Vagina (tissue), 2 donors: ENCODE measurements at regions not wholly inside any gene's neighbourhood (a gene's known extent, or its start where the extent isn't known, plus 50 kb on each side); places are given as distances from the start of the nearest gene placed in this dataset.

Experiments
- CTCF ChIP-seq, 3 experiments: fragments of 450-650 bp in 2 of 3; fragments of 200-600 bp in 1 of 3; sonication (generic) in 1 of 3; IDR thresholded peaks; one replicate each; pipeline ENCODE4 v1.5.1; 2017 to 2019; ENCODE audit warnings: antibody characterized with exemption in 3 of 3, mild to moderate bottlenecking in 2 of 3, moderate library complexity in 2 of 3
- POLR2A ChIP-seq, 2 donors: fragments of 450-650 bp; IDR thresholded peaks; one replicate each; pipeline ENCODE4 v1.6.1; 2017; ENCODE audit warnings: antibody characterized with exemption in 2 of 2, mild to moderate bottlenecking in 2 of 2, moderate library complexity in 2 of 2
- POLR2AphosphoS5 ChIP-seq, 2 donors: sonication (generic); formaldehyde crosslinking; IDR thresholded peaks; one replicate each; pipeline ENCODE4 v1.9.0; 2017; ENCODE audit warnings: antibody characterized with exemption in 2 of 2, mild to moderate bottlenecking in 2 of 2, low read depth in 1 of 2; ENCODE audit not compliant: insufficient read depth in 1 of 2

GRCh38 chr11:94705419-94705818 is 62.7 kb upstream of the AMOTL1 start:
- TF ChIP-seq CTCF (IDR thresholded peaks at IDR 0.05): no peak
- no peak for TF ChIP-seq POLR2AphosphoS5 (IDR thresholded peaks at IDR 0.05; ENCODE audit: insufficient read depth in 1 of 2, low read depth in 1 of 2)
- TF ChIP-seq POLR2A (IDR thresholded peaks at IDR 0.05): no peak
